ENCODE measurements at regions not wholly inside any gene's neighbourhood (a gene's known extent, or its start where the extent isn't known, plus 50 kb on each side); places are given as distances from the start of the nearest gene placed in this dataset.

- TF ChIP-seq RAD21 (IDR thresholded peaks at IDR 0.05 in 1 of 2, conservative IDR thresholded peaks at IDR 0.05 in 1 of 2; ENCODE audit: low read depth in 2 of 2, low read length in 2 of 2) (no peak), RBBP5 (IDR thresholded peaks at IDR 0.05; ENCODE audit: borderline replicate concordance, low read depth, low read length) (no peak), EGR1 (IDR thresholded peaks at IDR 0.05; ENCODE audit: borderline replicate concordance, low read depth, low read length) (no peak), YY1 (IDR thresholded peaks at IDR 0.05; ENCODE audit: low read depth, low read length) (no peak), EZH2 (IDR thresholded peaks at IDR 0.05; ENCODE audit: low read depth, low read length, severe bottlenecking) (no peak)
These were observed 91.1 kb upstream of the RGS4 start (continued) for GRCh38 chr1:162977944-162978568.
